H1 (cell line): ENCODE measurements at regions not wholly inside any gene's neighbourhood (a gene's known extent, or its start where the extent isn't known, plus 50 kb on each side); places are given as distances from the start of the nearest gene placed in this dataset.

Source experiments
- CTCF ChIA-PET: fragments of 300-600 bp; sonication (Branson Sonifier 250); formaldehyde crosslinking; loops from one replicate; lab custom pipeline; 2021; ENCODE audit not compliant: partially characterized antibody; lab: Charles Lee
- POLR2A ChIA-PET: fragments of 300-600 bp; sonication (Branson Sonifier 250); formaldehyde crosslinking; loops from one replicate; lab custom pipeline; 2021; ENCODE audit warnings: inconsistent platforms; ENCODE audit not compliant: partially characterized antibody; lab: Charles Lee
- DNase-seq, 2 experiments: peaks; one replicate each; pipeline versions ENCODE4 v3.0.0 to v3.0.0-alpha.2; 2010 to 2022; ENCODE audit warnings: low spot score in 2 of 2, low read depth in 1 of 2, mixed read lengths in 1 of 2
- FAIRE-seq: peaks from 2 replicates; lab custom pipeline; 2011; peaks lifted over from hg19 to GRCh38; lab: Jason Lieb, UNC
- H2AFZ ChIP-seq: 2 replicates; pipeline ENCODE4 v1.8.1; 2012; ENCODE audit warnings: low read length, inconsistent platforms
- H2AK5ac ChIP-seq: 2 replicates; pipeline ENCODE4 v1.6.1; 2013; ENCODE audit warnings: low read depth, low read length
- H2BK120ac ChIP-seq: replicated peaks from 2 replicates; pipeline ENCODE3; 2013; ENCODE audit warnings: low read depth, low read length, inconsistent platforms
- H2BK12ac ChIP-seq: 2 replicates; pipeline ENCODE4 v1.6.1; 2013; ENCODE audit warnings: low read depth, low read length
- H2BK15ac ChIP-seq: 2 replicates; pipeline ENCODE4 v1.6.1; 2013; ENCODE audit warnings: low read length
- H2BK20ac ChIP-seq: 2 replicates; pipeline ENCODE4 v1.6.1; 2013; ENCODE audit warnings: low read length
- H2BK5ac ChIP-seq: 2 replicates; pipeline ENCODE4 v1.6.1; 2013; ENCODE audit warnings: low read depth, low read length
- H3K14ac ChIP-seq: 2 replicates; pipeline ENCODE4 v1.6.1; 2013; ENCODE audit warnings: inconsistent platforms; ENCODE audit not compliant: insufficient read length
- H3K18ac ChIP-seq: 2 replicates; pipeline ENCODE4 v1.6.1; 2013; ENCODE audit warnings: low read length; ENCODE audit errors: extremely low read depth
- H3K23ac ChIP-seq: 2 replicates; pipeline ENCODE4 v1.6.1; 2013; ENCODE audit warnings: inconsistent platforms; ENCODE audit not compliant: insufficient read length
- H3K23me2 ChIP-seq: 2 replicates; pipeline ENCODE4 v1.6.1; 2013; ENCODE audit warnings: low read depth, low read length
- H3K27ac ChIP-seq: 2 replicates; pipeline ENCODE4 v1.6.1; 2011; ENCODE audit warnings: low read depth, low read length, inconsistent platforms
- H3K27me3 ChIP-seq, 4 experiments: replicated peaks in 1 of 4; 1 replicate in 1 of 4; 2 replicates in 3 of 4; pipeline versions ENCODE4 v1.6.1 to v1.8.1; 2011 to 2013; ENCODE audit warnings: low read length in 3 of 4, mild to moderate bottlenecking in 3 of 4, inconsistent platforms in 2 of 4, mixed read lengths in 2 of 4, moderate library complexity in 1 of 4; ENCODE audit not compliant: control insufficient read depth in 3 of 4, insufficient read depth in 3 of 4; ENCODE audit errors: extremely low read depth in 1 of 4
- H3K36me3 ChIP-seq, 4 experiments: 2 replicates each; pipeline versions ENCODE4 v1.6.1 to v1.8.1; 2011 to 2013; ENCODE audit warnings: mild to moderate bottlenecking in 4 of 4, low read length in 3 of 4, moderate library complexity in 2 of 4, control low read depth in 1 of 4, inconsistent platforms in 1 of 4; ENCODE audit not compliant: insufficient read depth in 4 of 4, control insufficient read depth in 2 of 4
- H3K4ac ChIP-seq: replicated peaks from 2 replicates; pipeline ENCODE3; 2013; ENCODE audit warnings: low read length, low read depth, mixed read lengths, inconsistent platforms; ENCODE audit not compliant: insufficient read length
- H3K4me1 ChIP-seq, 4 experiments: replicated peaks in 1 of 4; 1 replicate in 1 of 4; 2 replicates in 3 of 4; pipeline versions ENCODE4 v1.6.1 to v1.8.1; 2011 to 2013; ENCODE audit warnings: low read length in 3 of 4, inconsistent platforms in 2 of 4, mixed read lengths in 1 of 4; ENCODE audit not compliant: insufficient read depth in 4 of 4, control insufficient read depth in 3 of 4
- H3K4me2 ChIP-seq, 2 experiments: 2 replicates each; pipeline versions ENCODE4 v1.6.1 to v1.8.1; 2011 to 2013; ENCODE audit warnings: low read depth in 2 of 2, low read length in 2 of 2, control low read depth in 1 of 2, inconsistent platforms in 1 of 2, mild to moderate bottlenecking in 1 of 2; ENCODE audit not compliant: insufficient read depth in 1 of 2
- H3K4me3 ChIP-seq, 4 experiments: fragments of 200-600, 300-600 bp in 1 of 4; sonication (generic), shearing (Covaris generic), sonication (Bioruptor Twin) in 1 of 4; 2 replicates each; pipeline versions ENCODE4 v1.5.1 to v1.8.1; 2011 to 2016; ENCODE audit warnings: low read length in 4 of 4, low read depth in 3 of 4, control low read depth in 2 of 4, inconsistent platforms in 2 of 4, mild to moderate bottlenecking in 2 of 4, mixed read lengths in 1 of 4, moderate library complexity in 1 of 4; ENCODE audit not compliant: insufficient read depth in 2 of 4; ENCODE audit errors: extremely low read depth in 1 of 4
- H3K56ac ChIP-seq: replicated peaks from 2 replicates; pipeline ENCODE3; 2013; ENCODE audit warnings: low read depth, mild to moderate bottlenecking, mixed read lengths, low read length, inconsistent platforms; ENCODE audit not compliant: insufficient read length
- H3K79me1 ChIP-seq: 2 replicates; pipeline ENCODE4 v1.6.1; 2013; ENCODE audit warnings: low read depth, low read length, control low read depth
- H3K79me2 ChIP-seq, 2 experiments: 2 replicates each; pipeline versions ENCODE4 v1.6.1 to v1.8.1; 2012 to 2013; ENCODE audit warnings: low read length in 2 of 2, mild to moderate bottlenecking in 2 of 2, inconsistent platforms in 1 of 2; ENCODE audit not compliant: insufficient read depth in 2 of 2, control insufficient read depth in 1 of 2
- H3K9ac ChIP-seq, 4 experiments: replicated peaks in 1 of 4; 1 replicate in 1 of 4; 2 replicates in 3 of 4; pipeline versions ENCODE4 v1.6.1 to v1.8.1; 2011 to 2013; ENCODE audit warnings: low read depth in 3 of 4, low read length in 3 of 4, control low read depth in 2 of 4, mild to moderate bottlenecking in 2 of 4, moderate library complexity in 2 of 4, inconsistent platforms in 1 of 4; ENCODE audit errors: extremely low read depth in 1 of 4
- H3K9me3 ChIP-seq, 2 experiments: 2 replicates each; pipeline versions ENCODE4 v1.6.1 to v1.8.1; 2012 to 2013; ENCODE audit warnings: mild to moderate bottlenecking in 2 of 2, moderate library complexity in 2 of 2, control low read depth in 1 of 2, inconsistent platforms in 1 of 2, low read depth in 1 of 2, low read length in 1 of 2, mixed read lengths in 1 of 2; ENCODE audit not compliant: insufficient read depth in 2 of 2
- H4K20me1 ChIP-seq, 2 experiments: replicated peaks in 1 of 2; 2 replicates each; pipeline versions ENCODE3 to v1.8.1; 2011 to 2013; ENCODE audit warnings: inconsistent platforms in 2 of 2, low read length in 2 of 2, mild to moderate bottlenecking in 1 of 2; ENCODE audit not compliant: insufficient read depth in 2 of 2, control insufficient read depth in 1 of 2
- H4K5ac ChIP-seq: 2 replicates; pipeline ENCODE4 v1.6.1; 2013; ENCODE audit warnings: low read length, low read depth, mixed read lengths, inconsistent platforms; ENCODE audit not compliant: insufficient read length
- H4K8ac ChIP-seq: 2 replicates; pipeline ENCODE4 v1.8.0; 2013; ENCODE audit warnings: mild to moderate bottlenecking, moderate library complexity, low read length, inconsistent platforms; ENCODE audit not compliant: insufficient read depth; ENCODE audit errors: extremely low read depth
- H4K91ac ChIP-seq: replicated peaks from 2 replicates; pipeline ENCODE3; 2013; ENCODE audit warnings: low read length, mixed read lengths, inconsistent platforms; ENCODE audit not compliant: insufficient read length
- BRCA1 ChIP-seq: IDR thresholded peaks from 2 replicates; pipeline ENCODE4 v1.6.1; 2012; ENCODE audit warnings: low read depth, low read length, improper control_type of control experiment
- EP300 ChIP-seq, 2 experiments: IDR thresholded peaks; 1 replicate in 1 of 2; 2 replicates in 1 of 2; pipeline ENCODE4 v1.6.1; 2011 to 2012; ENCODE audit warnings: low read depth in 2 of 2, low read length in 2 of 2, mild to moderate bottlenecking in 2 of 2, borderline replicate concordance in 1 of 2, inconsistent platforms in 1 of 2, moderate library complexity in 1 of 2
- EZH2 ChIP-seq: fragments of 200-600 bp; sonication (generic); IDR thresholded peaks from 2 replicates; pipeline ENCODE4 v1.7.1; 2012; ENCODE audit warnings: low read depth, mild to moderate bottlenecking, moderate library complexity, low read length, inconsistent platforms; ENCODE audit not compliant: severe bottlenecking
- GABPA ChIP-seq: IDR thresholded peaks from 2 replicates; pipeline ENCODE4 v1.6.1; 2011; ENCODE audit warnings: mild to moderate bottlenecking, low read length, moderate library complexity, borderline replicate concordance; ENCODE audit not compliant: insufficient read depth
- GTF2F1 ChIP-seq: IDR thresholded peaks from 2 replicates; pipeline ENCODE4 v1.6.1; 2012; ENCODE audit warnings: low read depth, low read length, improper control_type of control experiment, borderline replicate concordance
- HDAC6 ChIP-seq: IDR thresholded peaks from one replicate; pipeline ENCODE4 v1.7.1; 2012; ENCODE audit warnings: low read depth, mild to moderate bottlenecking, inconsistent platforms, low read length, moderate library complexity
- JUN ChIP-seq: IDR thresholded peaks from 2 replicates; pipeline ENCODE4 v1.6.1; 2011; ENCODE audit warnings: low read depth, mild to moderate bottlenecking, improper control_type of control experiment, low read length
- KDM1A ChIP-seq: fragments of 200-600, 300-600 bp; sonication (generic); IDR thresholded peaks from 2 replicates; pipeline ENCODE4 v1.7.1; 2016; ENCODE audit warnings: mild to moderate bottlenecking, low read length, borderline replicate concordance
- NANOG ChIP-seq: IDR thresholded peaks from 2 replicates; pipeline ENCODE4 v1.6.1; 2011; ENCODE audit warnings: low read length, low read depth, mild to moderate bottlenecking, inconsistent platforms; ENCODE audit not compliant: insufficient read depth, poor library complexity, severe bottlenecking
- NRF1 ChIP-seq: IDR thresholded peaks from 2 replicates; pipeline ENCODE4 v1.6.1; 2011; ENCODE audit warnings: mild to moderate bottlenecking, low read depth, low read length, improper control_type of control experiment
- POLR2A ChIP-seq, 2 experiments: IDR thresholded peaks; 1 replicate in 1 of 2; 2 replicates in 1 of 2; pipeline ENCODE4 v1.6.1; 2011; ENCODE audit warnings: low read depth in 2 of 2, low read length in 2 of 2, mild to moderate bottlenecking in 2 of 2; ENCODE audit errors: control extremely low read depth in 1 of 2
- SIN3A ChIP-seq, 2 experiments: IDR thresholded peaks in 1 of 2; conservative IDR thresholded peaks in 1 of 2; 2 replicates each; pipeline ENCODE4 v1.6.1; 2011 to 2012; ENCODE audit warnings: low read length in 2 of 2, improper control_type of control experiment in 1 of 2, low read depth in 1 of 2, mild to moderate bottlenecking in 1 of 2
- SIRT6 ChIP-seq: IDR thresholded peaks from one replicate; pipeline ENCODE4 v1.7.1; 2012; ENCODE audit warnings: low read length, inconsistent platforms
- SRF ChIP-seq: IDR thresholded peaks from 2 replicates; pipeline ENCODE4 v1.6.1; 2011; ENCODE audit warnings: mild to moderate bottlenecking, low read depth, low read length, moderate library complexity
- TEAD4 ChIP-seq: IDR thresholded peaks from 2 replicates; pipeline ENCODE4 v1.6.1; 2012; ENCODE audit warnings: low read depth, low read length, inconsistent platforms, mixed read lengths
- WGBS, 2 experiments: shearing (Covaris generic) in 1 of 2; methylation state at CpG; one replicate each; pipeline versions ENCODE4 v1.1.6 to v1.1.7; 2013 to 2015; ENCODE audit warnings: low lambda C conversion rate in 2 of 2, mixed read lengths in 2 of 2, inconsistent platforms in 1 of 2, low coverage in 1 of 2, missing lambda C conversion rate in 1 of 2; ENCODE audit not compliant: insufficient replicate concordance in 2 of 2, insufficient coverage in 1 of 2, insufficient read length in 1 of 2; ENCODE audit errors: extremely low coverage in 1 of 2, missing lambda C conversion rate in 1 of 2; 5-methylcytosine and 5-hydroxymethylcytosine counted together

DNA sequence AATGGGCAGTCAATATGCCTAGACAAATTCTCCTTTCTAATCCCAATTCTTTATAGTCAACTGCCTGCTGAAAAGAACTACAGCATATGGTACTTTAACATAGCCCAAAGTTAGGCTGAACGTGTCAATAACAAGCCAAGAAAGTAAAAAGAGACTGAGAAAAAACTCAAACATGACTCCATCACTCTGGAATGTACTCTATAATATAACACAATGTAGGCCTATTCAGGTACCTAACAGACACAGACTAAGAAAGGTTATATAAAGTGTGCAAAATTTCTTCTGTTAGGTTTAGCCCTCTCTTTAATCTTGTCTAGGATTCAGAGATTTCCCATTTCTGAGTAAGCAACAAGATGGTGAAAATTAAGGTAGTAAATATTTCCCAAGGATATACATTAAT is 209.7 kb upstream of the PRR16 start:
- no peaks in the 10 kb centered on the region for H3K79me2 ChIP-seq
- ChIA-PET CTCF (interaction anchor here (0.9 kb wide), 1 partner anchor 43 kb away, joined by 3 read pairs; no protein-coding TSS in a partner anchor), POLR2A (no interaction called here)
- no peaks in the 10 kb centered on the region for H4K20me1 ChIP-seq
- no peaks in the 10 kb centered on the region for H3K9me3 ChIP-seq
- H3K79me1 ChIP-seq = no peaks in the 10 kb centered on the region
- H3K4me2 ChIP-seq = no peak overlapping the region
- no peak overlapping the region for H2BK120ac ChIP-seq
- no peak overlapping the region for H2AK5ac ChIP-seq
- H3K56ac ChIP-seq = no peak overlapping the region
- H3K18ac ChIP-seq = no peak overlapping the region
- H3K23ac ChIP-seq = no peak overlapping the region
- FAIRE-seq = no peak
- H2BK12ac ChIP-seq = no peak overlapping the region
- no peak overlapping the region for H3K27ac ChIP-seq
- H3K36me3 ChIP-seq = no peaks in the 10 kb centered on the region
- no peak overlapping the region for H3K4me3 ChIP-seq
- no peak overlapping the region for H2AFZ ChIP-seq
- no peaks in the 10 kb centered on the region for H3K27me3 ChIP-seq
- no peak overlapping the region for H4K5ac ChIP-seq
- H2BK5ac ChIP-seq = no peak overlapping the region
- H4K91ac ChIP-seq = no peak overlapping the region
- no peak overlapping the region for H2BK15ac ChIP-seq
- H3K23me2 ChIP-seq = no peaks in the 10 kb centered on the region
- no peak overlapping the region for H2BK20ac ChIP-seq
- H3K4ac ChIP-seq = no peak overlapping the region
- H3K14ac ChIP-seq = no peak overlapping the region
- no peak overlapping the region for H3K9ac ChIP-seq
- H3K4me1 ChIP-seq = peaks cover 0 to 3% (median 0%) of the 10 kb centered on the region in 4 experiments; a peak in 2 of 7 replicates
- no peak overlapping the region for H4K8ac ChIP-seq
- 18% methylated on average over 1 of the region's 1 CpG; no CpG with 5 or more reads in 1 of the 2 experiments for WGBS, 2 experiments
- DNase-seq = no peak
- TF ChIP-seq GABPA = no peak
- TF ChIP-seq EP300 (IDR thresholded peaks at IDR 0.05; ENCODE audit: borderline replicate concordance in 1 of 2, low read depth in 2 of 2, low read length in 2 of 2) = no peak
- no peak for TF ChIP-seq POLR2A (IDR thresholded peaks at IDR 0.05; ENCODE audit: control extremely low read depth in 1 of 2, low read depth in 2 of 2, low read length in 2 of 2)
- no peak for TF ChIP-seq SRF
- no peak for TF ChIP-seq NANOG
- TF ChIP-seq EZH2 = no peak
- TF ChIP-seq TEAD4 = no peak
- no peak for TF ChIP-seq JUN
- TF ChIP-seq HDAC6 = no peak
- TF ChIP-seq KDM1A = no peak
- TF ChIP-seq BRCA1 = no peak
- TF ChIP-seq GTF2F1 = no peak
- no peak for TF ChIP-seq SIN3A (conservative IDR thresholded peaks at IDR 0.05 in 1 of 2, IDR thresholded peaks at IDR 0.05 in 1 of 2; ENCODE audit: low read depth in 1 of 2, low read length in 2 of 2)
- no peak for TF ChIP-seq NRF1
- TF ChIP-seq SIRT6 = no peak
